Suprapubic skin (tissue), 4 donors: ENCODE measurements at regions not wholly inside any gene's neighbourhood (a gene's known extent, or its start where the extent isn't known, plus 50 kb on each side); places are given as distances from the start of the nearest gene placed in this dataset.
"Not testable (repeated sequence)": the region's sequence is repeated elsewhere in the genome, so short reads cannot be mapped to it uniquely, and the experiment has no call there.

ENCODE experiments used
- DNase-seq, 2 donors: peaks; one replicate each; pipeline ENCODE4 v3.0.0-alpha.2; 2019; ENCODE audit warnings: low spot score in 2 of 2
- H3K27ac ChIP-seq: fragments of 200-600 bp; sonication (generic); one replicate; pipeline ENCODE4 v1.5.1; 2019
- H3K27me3 ChIP-seq: fragments of 200-600 bp; sonication (generic); one replicate; pipeline ENCODE4 v1.5.1; 2019
- H3K36me3 ChIP-seq: fragments of 200-600 bp; sonication (generic); one replicate; pipeline ENCODE4 v1.5.1; 2019
- H3K4me1 ChIP-seq: fragments of 200-600 bp; sonication (generic); one replicate; pipeline ENCODE4 v1.5.1; 2019
- H3K4me3 ChIP-seq: fragments of 200-600 bp; sonication (generic); one replicate; pipeline ENCODE4 v1.5.1; 2019; ENCODE audit warnings: mild to moderate bottlenecking
- H3K9me3 ChIP-seq: fragments of 200-600 bp; sonication (generic); one replicate; pipeline ENCODE4 v1.5.1; 2019
- CTCF ChIP-seq, 2 donors: fragments of 200-600 bp in 1 of 2; fragments of 450-650 bp in 1 of 2; sonication (generic) in 1 of 2; IDR thresholded peaks; one replicate each; pipeline ENCODE4 v1.5.1; 2016 to 2019; ENCODE audit warnings: antibody characterized with exemption in 2 of 2, mild to moderate bottlenecking in 1 of 2, moderate library complexity in 1 of 2
- EP300 ChIP-seq: sonication (generic); formaldehyde crosslinking; IDR thresholded peaks from one replicate; pipeline ENCODE4 v1.6.1; 2017; ENCODE audit warnings: antibody characterized with exemption
- POLR2A ChIP-seq, 2 donors: fragments of 450-650 bp; IDR thresholded peaks; one replicate each; pipeline ENCODE4 v1.6.1; 2017; ENCODE audit warnings: antibody characterized with exemption in 2 of 2, mild to moderate bottlenecking in 2 of 2, moderate library complexity in 2 of 2
- POLR2AphosphoS5 ChIP-seq, 3 donors: sonication (generic); formaldehyde crosslinking; IDR thresholded peaks; one replicate each; pipeline ENCODE4 v1.6.1; 2017; ENCODE audit warnings: antibody characterized with exemption in 3 of 3
- WGBS: methylation state at CpG from one replicate; pipeline ENCODE4 v1.1.5; 2018; 5-methylcytosine and 5-hydroxymethylcytosine counted together

DNA sequence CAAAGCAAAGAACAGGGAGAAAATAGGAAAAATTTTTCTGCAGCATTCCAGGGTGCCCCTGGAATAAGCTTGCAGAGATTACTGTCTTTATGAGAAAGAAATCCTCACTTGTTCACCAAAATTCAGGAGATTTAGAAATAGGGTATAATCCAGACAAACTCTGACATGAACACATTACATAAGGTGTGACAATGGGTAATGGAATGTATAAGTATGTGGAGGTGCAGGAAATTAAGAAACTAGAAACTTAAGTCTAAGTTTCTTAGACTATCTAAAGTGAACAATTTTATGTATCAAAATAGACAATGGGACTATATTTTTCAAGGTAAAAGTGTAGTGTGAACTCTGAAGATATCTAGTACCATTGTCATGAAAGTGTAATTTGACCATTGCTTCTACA lies 140.0 kb upstream of the KITLG start:
- Histone ChIP-seq H3K4me1 (peaks cover 20% of the 10 kb centered on the region), H3K27ac (no peak overlapping the region), H3K4me3 (no peak overlapping the region), H3K27me3 (no peaks in the 10 kb centered on the region), H3K9me3 (no peaks in the 10 kb centered on the region), H3K36me3 (no peaks in the 10 kb centered on the region)
- TF ChIP-seq POLR2AphosphoS5 (IDR thresholded peaks at IDR 0.05): no peak
- TF ChIP-seq POLR2A (IDR thresholded peaks at IDR 0.05): no peak
- no peak for TF ChIP-seq CTCF (IDR thresholded peaks at IDR 0.05)
- no peak for TF ChIP-seq EP300
- no peak for DNase-seq

- no peaks in the 10 kb centered on the region for H3K36me3 ChIP-seq
- no peaks in the 10 kb centered on the region for H3K27me3 ChIP-seq
- no peak for DNase-seq
- no peak for TF ChIP-seq CTCF (IDR thresholded peaks at IDR 0.05)
- TF ChIP-seq EP300: no peak
- TF ChIP-seq POLR2A (IDR thresholded peaks at IDR 0.05): no peak
- TF ChIP-seq POLR2AphosphoS5 (IDR thresholded peaks at IDR 0.05): no peak
- H3K9me3 ChIP-seq: no peaks in the 10 kb centered on the region
- no peak overlapping the region for H3K4me3 ChIP-seq
- peaks cover 14% of the 10 kb centered on the region for H3K4me1 ChIP-seq
- no peak overlapping the region for H3K27ac ChIP-seq
Observed at GRCh38 chr12:88717188-88717587, 136.9 kb upstream of the KITLG start.

DNA sequence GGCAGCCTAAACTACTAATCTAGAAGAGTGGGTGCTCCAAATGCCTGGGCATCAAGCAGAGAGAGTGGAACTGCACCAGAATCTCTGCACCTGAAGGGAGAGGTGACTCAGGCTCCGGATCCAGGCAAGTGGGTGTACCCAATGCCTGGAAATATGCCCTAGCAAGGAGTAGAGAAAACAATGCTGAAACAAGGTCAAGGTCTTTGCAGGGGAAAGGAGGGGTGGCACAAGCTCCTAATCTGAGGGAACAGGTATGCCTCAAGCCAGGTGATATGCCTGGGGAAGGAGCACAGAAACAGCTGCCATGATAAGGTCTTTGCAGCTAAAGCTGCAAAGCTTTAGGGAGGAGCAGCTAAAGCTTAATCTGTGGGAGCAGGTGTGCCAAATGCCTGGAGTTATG lies 136.0 kb upstream of the KITLG start:
- no peak for TF ChIP-seq POLR2A (IDR thresholded peaks at IDR 0.05)
- no peak for TF ChIP-seq POLR2AphosphoS5 (IDR thresholded peaks at IDR 0.05)
- TF ChIP-seq EP300: no peak
- no peak for TF ChIP-seq CTCF (IDR thresholded peaks at IDR 0.05)
- Histone ChIP-seq H3K27ac (no peak overlapping the region), H3K4me3 (no peak overlapping the region), H3K27me3 (no peaks in the 10 kb centered on the region), H3K36me3 (no peaks in the 10 kb centered on the region), H3K4me1 (peaks cover 9% of the 10 kb centered on the region), H3K9me3 (no peaks in the 10 kb centered on the region)
- DNase-seq: no peak
- WGBS: 40% methylated on average over 1 of the region's 1 CpG

DNA sequence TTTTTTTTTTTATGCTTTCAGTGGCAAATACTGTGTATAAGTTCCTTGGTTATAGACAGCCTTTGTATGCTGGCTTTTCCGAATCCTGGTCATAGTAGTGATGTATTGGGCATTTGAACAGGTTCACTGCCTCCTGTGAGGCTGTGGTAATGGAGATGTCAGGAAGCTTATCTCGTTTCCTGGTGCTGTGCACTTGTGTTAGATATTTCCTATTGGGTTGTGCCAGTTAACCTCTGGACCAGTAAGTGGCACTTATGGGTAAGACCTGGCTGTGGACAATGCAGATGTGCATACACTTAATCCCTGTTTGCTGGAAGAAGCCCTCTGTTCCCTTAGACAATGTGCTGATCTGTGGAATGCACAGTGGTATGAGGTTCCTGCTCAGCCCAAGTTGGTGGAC lies 135.4 kb upstream of the KITLG start:
- H3K9me3 ChIP-seq: no peaks in the 10 kb centered on the region
- H3K27me3 ChIP-seq: no peaks in the 10 kb centered on the region
- no peaks in the 10 kb centered on the region for H3K36me3 ChIP-seq
- no peak for DNase-seq
- 62% methylated on average over 2 of the region's 2 CpGs for whole genome bisulfite sequencing
- H3K27ac ChIP-seq: no peak overlapping the region
- TF ChIP-seq POLR2AphosphoS5 (IDR thresholded peaks at IDR 0.05) (no peak), POLR2A (IDR thresholded peaks at IDR 0.05) (no peak), CTCF (IDR thresholded peaks at IDR 0.05) (no peak), EP300 (no peak)
- no peak overlapping the region for H3K4me3 ChIP-seq
- H3K4me1 ChIP-seq: peaks cover 9% of the 10 kb centered on the region

DNA sequence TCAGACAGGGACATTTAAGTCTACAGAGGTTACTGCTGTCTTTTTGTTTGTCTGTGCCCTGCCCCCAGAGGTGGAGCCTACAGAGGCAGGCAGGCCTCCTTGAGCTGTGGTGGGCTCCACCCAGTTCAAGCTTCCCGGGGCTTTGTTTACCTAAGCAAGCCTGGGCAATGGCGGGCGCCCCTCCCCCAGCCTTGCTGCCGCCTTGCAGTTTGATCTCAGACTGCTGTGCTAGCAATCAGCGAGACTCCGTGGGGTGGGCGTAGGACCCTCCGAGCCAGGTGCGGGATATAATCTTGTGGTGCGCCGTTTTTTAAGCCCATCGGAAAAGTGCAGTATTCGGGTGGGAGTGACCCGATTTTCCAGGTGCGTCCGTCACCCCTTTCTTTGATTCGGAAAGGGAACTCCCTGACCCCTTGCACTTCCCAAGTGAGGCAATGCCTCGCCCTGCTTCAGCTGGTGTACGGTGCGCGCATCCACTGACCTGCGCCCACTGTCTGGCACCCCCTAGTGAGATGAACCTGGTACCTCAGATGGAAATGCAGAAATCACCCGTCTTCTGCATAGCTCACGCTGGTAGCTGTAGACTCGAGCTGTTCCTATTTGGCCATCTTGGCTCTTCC lies 134.1 kb upstream of the KITLG start:
- not testable (repeated sequence) for H3K4me3 ChIP-seq, DNase-seq, H3K9me3 ChIP-seq, H3K27ac ChIP-seq, H3K36me3 ChIP-seq, H3K27me3 ChIP-seq, H3K4me1 ChIP-seq
- WGBS: 92% methylated on average over 21 of the region's 25 CpGs

- 92% methylated on average over 2 of the region's 2 CpGs for WGBS
- TF ChIP-seq CTCF (IDR thresholded peaks at IDR 0.05) (no peak), EP300 (no peak), POLR2AphosphoS5 (IDR thresholded peaks at IDR 0.05) (no peak), POLR2A (IDR thresholded peaks at IDR 0.05) (no peak)
Observed at GRCh38 chr12:88707800-88708199, 127.5 kb upstream of the KITLG start.

More at GRCh38 chr12:88707800-88708199, 127.5 kb upstream of the KITLG start:
- no peaks in the 10 kb centered on the region for H3K36me3 ChIP-seq
- no peak for DNase-seq
- no peaks in the 10 kb centered on the region for H3K27me3 ChIP-seq
- H3K4me3 ChIP-seq: no peak overlapping the region
- H3K4me1 ChIP-seq: no peaks in the 10 kb centered on the region
- H3K27ac ChIP-seq: no peak overlapping the region
- H3K9me3 ChIP-seq: no peaks in the 10 kb centered on the region
